Upper lobe of left lung (tissue), 6 donors: ENCODE measurements at regions not wholly inside any gene's neighbourhood (a gene's known extent, or its start where the extent isn't known, plus 50 kb on each side); places are given as distances from the start of the nearest gene placed in this dataset.

ENCODE experiments used
- ATAC-seq, 2 donors: fragments of 200-7000 bp; cut with Tn5 transposase; one replicate each; pipeline ENCODE4 v1.9.1; 2022; ENCODE audit warnings: mild to moderate bottlenecking in 2 of 2, moderate library complexity in 2 of 2; ENCODE audit not compliant: low FRiP score in 2 of 2
- DNase-seq, 2 donors: peaks; one replicate each; pipeline ENCODE4 v3.0.0-alpha.2; 2019 to 2020
- H3K27ac ChIP-seq, 4 donors: fragments of 200-600 bp; sonication (generic); one replicate each; pipeline ENCODE4 v1.5.1; 2016 to 2019
- H3K27me3 ChIP-seq, 4 donors: fragments of 200-600 bp; sonication (generic); one replicate each; pipeline ENCODE4 v1.5.1; 2017 to 2019
- H3K36me3 ChIP-seq, 4 donors: fragments of 200-600 bp; sonication (generic); one replicate each; pipeline ENCODE4 v1.5.1; 2016 to 2019
- H3K4me1 ChIP-seq, 4 donors: fragments of 200-600 bp; sonication (generic); one replicate each; pipeline ENCODE4 v1.5.1; 2018 to 2019
- H3K4me3 ChIP-seq, 4 donors: fragments of 200-600 bp; sonication (generic); one replicate each; pipeline ENCODE4 v1.5.1; 2017 to 2019; ENCODE audit warnings: mild to moderate bottlenecking in 2 of 4, moderate library complexity in 1 of 4
- H3K9me3 ChIP-seq, 4 donors: fragments of 200-600 bp; sonication (generic); one replicate each; pipeline ENCODE4 v1.5.1; 2018 to 2019
- CTCF ChIP-seq, 6 experiments: fragments of 450-650 bp in 4 of 6; fragments of 200-600 bp in 2 of 6; sonication (generic) in 2 of 6; IDR thresholded peaks; one replicate each; pipeline ENCODE4 v1.5.1; 2016 to 2019; ENCODE audit warnings: antibody characterized with exemption in 6 of 6
- EP300 ChIP-seq, 4 donors: sonication (generic); formaldehyde crosslinking; IDR thresholded peaks; one replicate each; pipeline ENCODE4 v1.5.1; 2017; ENCODE audit warnings: antibody characterized with exemption in 4 of 4, control low read depth in 2 of 4
- POLR2A ChIP-seq, 4 donors: fragments of 450-650 bp; IDR thresholded peaks; one replicate each; pipeline ENCODE4 v1.5.1; 2016 to 2017; ENCODE audit warnings: antibody characterized with exemption in 4 of 4, mild to moderate bottlenecking in 2 of 4
- POLR2AphosphoS5 ChIP-seq, 2 donors: sonication (generic); formaldehyde crosslinking; IDR thresholded peaks; one replicate each; pipeline ENCODE4 v1.5.1; 2017; ENCODE audit warnings: antibody characterized with exemption in 2 of 2
- WGBS, 2 donors: methylation state at CpG; one replicate each; pipeline ENCODE4 v1.1.5; 2017 to 2018; 5-methylcytosine and 5-hydroxymethylcytosine counted together
- donor health status: DM: no; HTN: no; CAD: no; lungs with moderate emphysema.
- donor health status: DM: no; HTN: yes; CAD: no; lungs with severe emphysema.

GRCh38 chr17:71658996-71659395 lies 461.8 kb upstream of the SOX9 start:
- TF ChIP-seq POLR2AphosphoS5 (IDR thresholded peaks at IDR 0.05) (no peak), POLR2A (IDR thresholded peaks at IDR 0.05) (no peak), EP300 (IDR thresholded peaks at IDR 0.05) (no peak)
- H3K4me3 ChIP-seq = no peak overlapping the region
- H3K36me3 ChIP-seq = no peaks in the 10 kb centered on the region
- no peak for DNase-seq
- H3K4me1 ChIP-seq = no peaks in the 10 kb centered on the region
- no peaks in the 10 kb centered on the region for H3K9me3 ChIP-seq
- H3K27me3 ChIP-seq = no peaks in the 10 kb centered on the region
- ATAC-seq = no peak
- no peak overlapping the region for H3K27ac ChIP-seq
- 83 to 86% methylated on average over 9 of the region's 9 CpGs for WGBS, 2 donors

GRCh38 chr17:71664861-71665260 lies 456.0 kb upstream of the SOX9 start:
- no peaks in the 10 kb centered on the region for H3K4me1 ChIP-seq
- H3K9me3 ChIP-seq = no peaks in the 10 kb centered on the region
- H3K27me3 ChIP-seq = no peaks in the 10 kb centered on the region
- H3K36me3 ChIP-seq = no peaks in the 10 kb centered on the region
- H3K27ac ChIP-seq = no peak overlapping the region
- no peak for TF ChIP-seq EP300 (IDR thresholded peaks at IDR 0.05)
- TF ChIP-seq POLR2AphosphoS5 (IDR thresholded peaks at IDR 0.05) = no peak
- TF ChIP-seq POLR2A (IDR thresholded peaks at IDR 0.05) = no peak
- TF ChIP-seq CTCF (IDR thresholded peaks at IDR 0.05) = no peak
- no peak for DNase-seq
- H3K4me3 ChIP-seq = no peak overlapping the region
- ATAC-seq = no peak

GRCh38 chr17:71666047-71666446 lies 454.8 kb upstream of the SOX9 start:
- ATAC-seq (no peak), DNase-seq (no peak)
- H3K36me3 ChIP-seq = no peaks in the 10 kb centered on the region
- H3K4me1 ChIP-seq = no peaks in the 10 kb centered on the region
- 69 to 83% methylated on average over 2 of the region's 2 CpGs for WGBS, 2 donors
- no peaks in the 10 kb centered on the region for H3K9me3 ChIP-seq
- TF ChIP-seq EP300 (IDR thresholded peaks at IDR 0.05) (no peak), POLR2A (IDR thresholded peaks at IDR 0.05) (no peak), CTCF (IDR thresholded peaks at IDR 0.05) (no peak), POLR2AphosphoS5 (IDR thresholded peaks at IDR 0.05) (no peak)
- no peak overlapping the region for H3K27ac ChIP-seq
- H3K27me3 ChIP-seq = no peaks in the 10 kb centered on the region
- H3K4me3 ChIP-seq = no peak overlapping the region

- DNase-seq (no peak), ATAC-seq (no peak)
- no peaks in the 10 kb centered on the region for H3K4me1 ChIP-seq
- no peaks in the 10 kb centered on the region for H3K36me3 ChIP-seq
- H3K27ac ChIP-seq = no peak overlapping the region
- WGBS, 2 donors = 86% methylated on average over 1 of the region's 1 CpG
- no peak overlapping the region for H3K4me3 ChIP-seq
- TF ChIP-seq CTCF (IDR thresholded peaks at IDR 0.05) (no peak), EP300 (IDR thresholded peaks at IDR 0.05) (no peak)
- H3K9me3 ChIP-seq = no peaks in the 10 kb centered on the region
- H3K27me3 ChIP-seq = no peaks in the 10 kb centered on the region
These were observed 453.2 kb upstream of the SOX9 start for GRCh38 chr17:71667661-71668060.

GRCh38 chr17:71668807-71669206 lies 452.0 kb upstream of the SOX9 start:
- ATAC-seq (no peak), DNase-seq (no peak)
- TF ChIP-seq CTCF (IDR thresholded peaks at IDR 0.05) = no peak
- TF ChIP-seq POLR2AphosphoS5 (IDR thresholded peaks at IDR 0.05) = no peak
- no peak for TF ChIP-seq EP300 (IDR thresholded peaks at IDR 0.05)
- TF ChIP-seq POLR2A (IDR thresholded peaks at IDR 0.05) = no peak
- no peaks in the 10 kb centered on the region for H3K27me3 ChIP-seq
- no peaks in the 10 kb centered on the region for H3K4me1 ChIP-seq
- H3K9me3 ChIP-seq = no peaks in the 10 kb centered on the region
- 72 to 83% methylated on average over 2 of the region's 2 CpGs for WGBS, 2 donors
- H3K27ac ChIP-seq = no peak overlapping the region
- H3K36me3 ChIP-seq = no peaks in the 10 kb centered on the region
- no peak overlapping the region for H3K4me3 ChIP-seq
